Left ventricle myocardium superior (tissue), 1 donor: ENCODE measurements at regions not wholly inside any gene's neighbourhood (a gene's known extent, or its start where the extent isn't known, plus 50 kb on each side); places are given as distances from the start of the nearest gene placed in this dataset.

ENCODE experiments used
- ATAC-seq: fragments of 200-7000 bp; cut with Tn5 transposase; one replicate; pipeline ENCODE4 v1.9.1; 2020; ENCODE audit warnings: mild to moderate bottlenecking, moderate library complexity
- DNase-seq: peaks from one replicate; pipeline ENCODE4 v3.0.0-alpha.2; 2020
- intact Hi-C: fragments of 100-400 bp; cut with micrococcal nuclease; formaldehyde crosslinking; loops from one replicate; pipeline ENCODE4 v1.11.0; 2022
- donor health status: DM: no; HTN: yes; CAD: no; lungs with severe emphysema.

GRCh38 chr7:125643302-125643701 is 713.7 kb upstream of the POT1 start:
- ATAC-seq (no peak), DNase-seq (no peak)
- intact Hi-C loops, result no loop called here

- intact Hi-C loops, result no loop called here
- ATAC-seq (no peak), DNase-seq (no peak)
These were observed 712.3 kb upstream of the POT1 start for GRCh38 chr7:125641884-125642283.

- no peak for ATAC-seq
- intact Hi-C loops, result no loop called here
- no peak for DNase-seq
These were observed 706.8 kb upstream of the POT1 start for GRCh38 chr7:125636320-125636962.

- DNase-seq (no peak), ATAC-seq (no peak)
- intact Hi-C loops, result no loop called here
These were observed 688.9 kb upstream of the POT1 start for GRCh38 chr7:125618516-125618915.

- intact Hi-C loops, result no loop called here
- ATAC-seq (no peak), DNase-seq (no peak)
These were observed 682.0 kb upstream of the POT1 start for GRCh38 chr7:125611582-125611981.

- intact Hi-C loops, result no loop called here
- no peak for DNase-seq
- no peak for ATAC-seq
These were observed 677.0 kb upstream of the POT1 start for GRCh38 chr7:125606671-125607070.

GRCh38 chr7:125605241-125605640 is 675.6 kb upstream of the POT1 start:
- no peak for ATAC-seq
- DNase-seq, result no peak
- intact Hi-C loops, result no loop called here

GRCh38 chr7:125602441-125602840 is 672.8 kb upstream of the POT1 start:
- DNase-seq (no peak), ATAC-seq (no peak)
- intact Hi-C loops, result no loop called here

GRCh38 chr7:125599387-125599786 is 669.8 kb upstream of the POT1 start:
- intact Hi-C loops, result no loop called here
- DNase-seq (no peak), ATAC-seq (no peak)

GRCh38 chr7:125592331-125592730 is 662.7 kb upstream of the POT1 start:
- DNase-seq (no peak), ATAC-seq (no peak)
- intact Hi-C loops, result no loop called here

- intact Hi-C loops, result no loop called here
- no peak for ATAC-seq
- DNase-seq, result no peak
These were observed 643.5 kb upstream of the POT1 start for GRCh38 chr7:125573126-125573525.

- DNase-seq (no peak), ATAC-seq (no peak)
- intact Hi-C loops, result no loop called here
These were observed 642.8 kb upstream of the POT1 start for GRCh38 chr7:125572414-125572813.

- ATAC-seq (no peak), DNase-seq (no peak)
- intact Hi-C loops, result no loop called here
These were observed 639.2 kb upstream of the POT1 start for GRCh38 chr7:125568799-125569198.

- DNase-seq (no peak), ATAC-seq (no peak)
- intact Hi-C loops, result no loop called here
These were observed 638.1 kb upstream of the POT1 start for GRCh38 chr7:125567686-125568085.

- intact Hi-C loops, result no loop called here
- ATAC-seq, result no peak
- no peak for DNase-seq
These were observed 634.4 kb upstream of the POT1 start for GRCh38 chr7:125563964-125564529.

GRCh38 chr7:125563557-125563956 is 633.9 kb upstream of the POT1 start:
- intact Hi-C loops, result no loop called here
- ATAC-seq (no peak), DNase-seq (no peak)

GRCh38 chr7:125561006-125561405 is 631.4 kb upstream of the POT1 start:
- DNase-seq (no peak), ATAC-seq (no peak)
- intact Hi-C loops, result no loop called here

GRCh38 chr7:125559921-125560320 is 630.3 kb upstream of the POT1 start:
- DNase-seq, result no peak
- intact Hi-C loops, result no loop called here
- ATAC-seq, result no peak

GRCh38 chr7:125555916-125556315 is 626.3 kb upstream of the POT1 start:
- DNase-seq (no peak), ATAC-seq (no peak)
- intact Hi-C loops, result no loop called here

GRCh38 chr7:125551008-125551407 is 621.4 kb upstream of the POT1 start:
- no peak for DNase-seq
- intact Hi-C loops, result no loop called here
- ATAC-seq, result no peak

GRCh38 chr7:125547505-125547904 is 617.9 kb upstream of the POT1 start:
- ATAC-seq, result no peak
- no peak for DNase-seq
- intact Hi-C loops, result no loop called here

GRCh38 chr7:125530553-125530952 is 600.9 kb upstream of the POT1 start:
- DNase-seq (no peak), ATAC-seq (no peak)
- intact Hi-C loops, result no loop called here
